CD4-positive, alpha-beta T cell treated with Interferon gamma for 1 hour (primary cell): ENCODE measurements at regions not wholly inside any gene's neighbourhood (a gene's known extent, or its start where the extent isn't known, plus 50 kb on each side); places are given as distances from the start of the nearest gene placed in this dataset.

ENCODE experiments used
- DNase-seq: peaks from one replicate; pipeline ENCODE4 v3.0.0-alpha.2; 2020

DNA sequence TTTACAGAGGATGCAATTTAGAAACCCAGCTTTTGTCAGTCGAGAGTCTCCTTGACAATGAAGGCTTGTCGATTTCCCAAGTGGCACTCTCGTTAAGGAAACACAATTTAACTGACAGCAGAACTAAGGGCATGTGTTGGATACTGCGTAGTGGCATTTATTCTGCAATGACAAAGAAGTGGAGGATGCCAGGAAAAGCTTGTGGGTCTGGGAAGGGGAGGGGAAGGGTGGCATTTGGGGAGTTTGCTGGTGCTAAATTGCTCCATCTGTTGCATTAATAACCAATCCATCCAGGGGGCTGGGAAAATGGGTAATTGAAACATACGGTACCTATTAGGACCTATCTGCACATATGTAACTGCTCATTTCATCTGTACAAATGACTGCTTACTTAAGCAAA, 190.6 kb downstream of the NSG2 start:
- DNase-seq = no peak

DNA sequence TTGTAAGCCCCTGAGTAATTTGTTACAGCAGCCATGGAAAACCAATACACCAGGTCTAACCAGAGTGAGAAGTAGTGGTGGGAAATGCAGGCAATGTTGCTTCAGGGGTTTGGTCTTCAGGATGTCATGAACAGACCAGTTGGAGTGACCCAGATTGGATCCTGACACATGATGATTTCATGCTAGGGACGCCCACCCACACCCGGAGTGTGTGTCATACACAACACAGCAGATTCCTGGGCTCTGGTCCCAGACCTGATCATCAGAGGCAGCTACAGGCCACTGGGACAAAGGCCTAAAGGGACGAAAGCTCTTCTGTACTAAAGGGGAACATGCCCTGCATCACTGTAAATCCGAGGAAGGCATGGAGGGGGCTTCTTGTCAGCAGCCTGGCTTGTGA, 194.2 kb downstream of the NSG2 start:
- DNase-seq = no peak

DNA sequence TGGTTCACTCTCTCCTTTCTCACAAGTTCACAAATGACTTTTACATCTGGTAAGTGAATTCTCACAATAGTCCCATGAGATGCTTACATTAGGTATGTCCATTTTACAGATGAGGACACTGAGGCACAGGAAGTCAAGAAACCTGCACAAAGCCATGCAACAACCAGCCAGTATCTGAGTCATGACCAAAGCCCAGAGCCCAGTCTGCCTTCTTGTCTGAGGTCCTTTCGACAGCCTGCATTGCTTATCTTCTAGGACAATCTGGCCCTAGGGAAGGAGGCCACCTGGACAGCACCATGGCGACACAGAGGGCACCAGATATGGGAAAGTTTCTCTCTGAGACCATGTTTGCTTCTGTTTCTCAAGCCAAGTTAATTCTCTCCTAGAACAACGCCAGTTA, 197.1 kb downstream of the NSG2 start:
- DNase-seq = no peak

DNA sequence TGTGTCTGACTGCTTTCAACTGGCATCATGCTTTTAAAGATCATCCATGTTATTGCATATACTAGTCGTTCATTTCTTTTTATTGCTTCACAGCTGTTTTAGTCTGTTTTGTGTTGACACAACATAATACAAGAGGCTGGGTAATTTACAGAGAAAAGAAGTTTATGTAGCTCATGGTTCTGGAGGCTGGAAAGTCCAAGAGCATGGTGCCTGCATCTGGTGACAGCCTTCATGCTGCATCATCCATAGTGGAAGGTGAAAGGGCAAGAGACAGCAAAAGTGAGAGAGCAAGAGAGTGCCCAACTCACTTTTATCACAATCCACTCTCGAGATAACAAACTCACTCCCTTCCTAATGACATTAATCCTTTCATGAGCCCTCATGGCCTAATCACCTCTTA, 198.4 kb downstream of the NSG2 start:
- DNase-seq = no peak

DNA sequence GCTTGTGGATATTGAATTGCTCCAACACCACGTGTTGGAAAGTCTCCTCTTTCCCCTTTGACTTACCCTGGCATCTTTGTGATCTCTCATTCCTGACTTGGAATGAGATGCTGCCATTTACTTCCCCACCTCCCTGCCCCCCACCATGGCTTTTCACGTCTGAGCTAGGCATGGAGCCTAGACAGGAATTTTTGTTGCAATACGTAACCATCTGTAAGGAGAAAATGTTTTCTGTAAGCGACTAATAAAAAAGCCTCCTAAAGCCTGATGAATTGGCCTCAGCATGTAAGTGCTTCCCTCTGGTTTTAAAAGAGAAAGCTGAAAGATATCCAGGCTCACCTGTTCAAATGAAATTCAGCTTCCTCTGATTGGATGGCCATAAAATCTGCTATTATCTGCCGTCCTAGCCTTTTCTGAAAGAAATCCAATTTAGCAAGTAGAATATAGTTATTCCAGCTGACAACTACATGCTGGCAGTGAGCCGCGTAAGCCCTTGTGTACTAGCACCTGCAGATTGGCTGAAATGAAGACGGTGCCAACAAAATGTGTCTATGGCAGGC, 200.1 kb downstream of the NSG2 start:
- DNase-seq = no peak

DNA sequence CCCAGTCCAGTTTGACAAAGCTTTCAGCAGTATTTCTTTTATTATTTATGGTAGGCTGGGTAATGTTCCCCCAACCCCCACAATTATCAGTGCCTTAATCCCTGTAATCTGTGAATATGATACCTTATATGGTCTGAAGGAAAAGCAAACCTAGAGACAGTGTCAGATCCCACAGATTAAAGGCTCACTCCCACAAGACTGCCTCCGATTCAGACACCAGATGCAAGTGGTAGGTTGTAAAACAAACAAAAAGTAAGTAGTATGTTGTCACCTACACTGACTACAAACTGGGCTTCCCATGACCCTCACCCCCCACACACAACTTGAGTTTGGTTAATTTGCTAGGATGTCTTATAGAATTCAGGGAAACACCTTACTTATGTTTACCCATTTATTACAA, 201.2 kb downstream of the NSG2 start:
- DNase-seq = no peak

DNA sequence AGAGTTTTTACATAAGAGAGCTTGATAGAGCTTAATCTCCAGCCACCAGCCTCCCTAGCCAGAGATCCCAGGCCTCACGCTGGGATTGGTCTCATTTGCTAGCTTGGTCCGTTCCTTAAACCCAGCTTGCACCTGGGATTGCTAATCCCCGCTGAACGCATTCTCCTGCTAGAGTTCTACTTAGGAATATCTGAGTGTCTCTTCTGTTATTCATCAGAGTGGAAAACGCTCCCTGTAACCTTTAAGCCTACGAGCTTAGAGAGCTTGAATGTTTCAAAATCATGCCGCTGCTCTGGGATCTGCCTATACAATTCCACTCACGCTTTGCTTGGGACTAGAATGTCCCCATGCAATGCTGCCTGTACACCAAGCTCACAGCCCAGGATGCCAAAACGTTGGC, 201.8 kb downstream of the NSG2 start:
- DNase-seq = no peak

DNA sequence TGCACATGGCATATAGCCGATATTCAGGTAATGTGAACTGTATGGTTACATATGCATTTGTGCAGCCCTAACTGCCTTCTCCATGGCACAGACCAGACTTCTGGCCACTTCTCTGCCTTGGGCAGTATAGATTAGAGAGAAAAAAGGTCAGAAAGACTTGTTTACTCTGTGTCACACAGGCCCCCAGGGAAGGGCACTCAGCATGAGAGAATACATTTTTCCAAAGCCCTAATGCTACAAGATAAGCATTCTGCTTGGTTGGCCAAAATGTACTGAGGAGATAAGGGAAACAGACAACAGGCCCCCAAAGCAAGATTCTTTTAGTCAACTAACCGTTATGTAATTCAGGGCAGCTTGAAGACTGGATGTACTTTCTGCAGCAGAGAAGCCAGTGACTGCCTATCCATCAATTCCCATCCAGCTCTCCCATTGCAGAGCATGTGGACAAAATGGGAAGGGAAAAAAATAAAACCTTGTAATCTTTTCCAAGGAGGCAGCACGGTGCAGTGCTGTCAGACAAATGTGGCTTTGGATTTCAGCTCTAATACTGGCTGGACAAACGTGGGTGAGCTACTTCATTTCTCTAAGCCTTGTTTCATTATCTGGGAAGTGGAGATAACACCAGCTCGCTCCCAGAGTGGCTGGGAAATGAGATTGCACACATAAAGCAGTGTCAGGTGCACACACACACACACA, 205.9 kb downstream of the NSG2 start:
- no peak for DNase-seq

DNA sequence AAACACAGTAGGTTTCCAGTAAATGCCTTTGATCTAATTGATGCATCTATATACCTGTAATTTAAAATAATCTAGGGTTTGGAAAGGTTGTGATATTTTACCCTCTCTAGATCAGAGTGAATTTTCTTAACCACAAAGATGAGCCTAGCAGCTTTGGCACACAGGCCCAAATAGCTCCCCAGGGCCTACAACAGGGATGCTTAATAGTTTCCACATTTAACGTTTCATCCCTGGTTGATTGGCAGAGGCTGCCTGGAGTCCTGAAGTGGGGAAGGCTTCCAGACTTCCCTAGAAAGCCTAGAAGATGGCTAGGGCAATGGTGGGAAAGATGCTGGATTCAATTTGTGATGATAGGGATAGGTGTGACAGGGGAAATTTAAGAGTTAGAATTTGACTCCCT, 206.6 kb downstream of the NSG2 start:
- no peak for DNase-seq

DNA sequence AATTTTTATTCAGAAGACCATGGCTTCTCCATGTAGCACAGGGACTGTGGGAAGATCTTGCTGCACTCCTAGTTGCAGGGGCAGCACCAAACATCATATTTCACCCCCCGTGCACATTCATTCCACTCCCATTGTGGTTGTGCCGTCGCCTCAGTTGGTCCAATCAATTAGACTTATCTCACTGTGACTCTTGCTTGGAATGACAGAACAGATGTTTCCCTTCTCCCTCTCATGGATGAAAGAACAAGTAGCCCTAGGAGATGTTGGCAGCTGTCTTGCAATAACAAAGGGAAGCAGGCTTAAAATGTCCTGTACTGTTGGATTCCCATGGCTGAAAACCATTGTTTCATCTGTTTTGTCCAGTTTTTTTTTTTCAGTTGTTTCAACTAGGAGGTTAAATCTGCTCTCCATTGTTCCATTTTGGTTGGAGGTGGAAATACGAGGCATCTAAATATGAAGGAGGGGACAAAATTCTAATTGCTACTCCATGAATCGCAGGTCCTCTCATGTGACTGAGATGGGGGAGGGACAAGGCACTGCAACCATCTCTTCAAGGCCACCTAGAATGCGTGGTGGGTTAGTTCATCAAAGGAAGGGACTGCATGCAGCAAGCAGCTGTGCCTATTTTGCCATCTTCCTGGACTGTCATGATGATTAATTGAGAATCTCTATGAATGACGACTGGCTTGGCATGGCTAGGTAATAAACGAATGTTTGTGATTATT, 214.4 kb downstream of the NSG2 start:
- no peak for DNase-seq

DNA sequence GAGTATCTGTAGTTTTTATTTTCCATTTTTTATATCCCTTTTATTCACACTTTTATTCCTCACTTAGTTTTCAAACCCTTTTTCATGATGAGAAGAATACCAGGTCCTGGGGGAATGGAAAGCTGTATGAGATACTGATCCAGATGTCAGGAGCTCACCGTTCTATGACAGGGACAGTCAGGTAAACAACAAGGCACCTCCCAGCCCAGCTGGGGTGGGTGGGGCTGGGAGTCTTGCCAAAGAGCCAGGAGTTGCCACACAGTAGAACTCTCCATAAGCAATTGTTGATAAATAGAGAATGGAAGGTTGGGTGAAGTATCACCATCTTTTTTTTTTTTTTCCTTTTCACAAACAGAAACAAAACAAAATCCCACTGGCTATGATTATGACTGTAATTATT, 225.8 kb downstream of the NSG2 start:
- no peak for DNase-seq

DNA sequence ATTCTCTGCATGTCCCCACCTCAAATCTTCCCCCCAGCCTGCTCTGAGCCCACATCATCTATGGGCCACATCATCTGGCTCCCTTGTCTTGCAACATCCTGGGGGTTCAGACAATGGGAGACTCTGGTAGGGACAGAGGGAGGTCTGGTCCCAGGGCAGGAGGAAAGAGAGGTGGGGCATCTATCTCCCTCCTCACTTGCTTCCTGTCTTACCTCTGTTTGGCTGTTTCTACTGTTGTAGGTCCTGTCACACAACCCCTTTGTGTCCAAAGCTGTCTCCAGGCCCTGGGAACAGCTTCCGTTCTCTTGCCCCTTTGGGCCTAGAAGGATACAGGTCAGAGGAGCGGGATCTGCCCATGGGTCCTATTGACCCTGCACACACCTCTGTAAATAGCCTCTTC, 227.2 kb downstream of the NSG2 start:
- DNase-seq = no peak

DNA sequence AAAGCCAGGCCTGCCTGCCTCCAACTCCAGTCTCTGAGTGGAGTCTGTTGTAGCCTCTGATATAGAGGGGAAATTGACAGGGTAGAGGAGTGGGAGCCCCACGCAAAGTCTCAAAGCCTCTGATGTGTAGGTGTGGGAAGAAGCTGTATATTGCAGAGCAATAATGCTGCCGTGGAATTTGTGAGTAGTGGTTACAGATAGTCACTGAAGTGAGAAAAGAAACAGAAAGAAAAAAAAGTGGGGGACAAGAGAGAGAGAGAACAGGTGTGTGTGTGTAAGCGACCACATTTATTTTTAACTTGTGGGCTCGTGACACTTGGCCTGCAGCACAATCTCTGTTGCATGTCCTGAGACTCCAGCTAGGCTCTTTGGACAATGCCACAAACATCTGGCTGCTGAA, 227.8 kb downstream of the NSG2 start:
- no peak for DNase-seq

DNA sequence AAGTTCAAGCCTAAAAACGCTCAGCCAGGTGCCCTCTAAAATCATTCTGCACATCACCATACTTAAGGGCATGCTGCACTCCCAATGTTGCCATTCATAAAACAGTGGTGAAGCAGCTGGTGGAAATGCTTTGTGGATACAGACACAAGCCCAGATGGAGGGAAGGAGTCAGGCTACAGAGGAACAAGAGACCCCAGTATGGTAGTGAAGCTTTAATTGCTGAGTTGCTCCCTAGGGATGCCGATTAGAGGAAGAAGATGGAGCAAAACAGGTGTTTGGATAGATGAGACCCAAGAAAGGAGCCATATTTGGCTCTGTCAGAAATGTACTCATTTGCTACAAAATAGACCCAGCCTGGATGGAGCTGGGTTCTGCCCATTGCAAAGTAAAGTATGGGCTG, 230.5 kb downstream of the NSG2 start:
- no peak for DNase-seq

DNA sequence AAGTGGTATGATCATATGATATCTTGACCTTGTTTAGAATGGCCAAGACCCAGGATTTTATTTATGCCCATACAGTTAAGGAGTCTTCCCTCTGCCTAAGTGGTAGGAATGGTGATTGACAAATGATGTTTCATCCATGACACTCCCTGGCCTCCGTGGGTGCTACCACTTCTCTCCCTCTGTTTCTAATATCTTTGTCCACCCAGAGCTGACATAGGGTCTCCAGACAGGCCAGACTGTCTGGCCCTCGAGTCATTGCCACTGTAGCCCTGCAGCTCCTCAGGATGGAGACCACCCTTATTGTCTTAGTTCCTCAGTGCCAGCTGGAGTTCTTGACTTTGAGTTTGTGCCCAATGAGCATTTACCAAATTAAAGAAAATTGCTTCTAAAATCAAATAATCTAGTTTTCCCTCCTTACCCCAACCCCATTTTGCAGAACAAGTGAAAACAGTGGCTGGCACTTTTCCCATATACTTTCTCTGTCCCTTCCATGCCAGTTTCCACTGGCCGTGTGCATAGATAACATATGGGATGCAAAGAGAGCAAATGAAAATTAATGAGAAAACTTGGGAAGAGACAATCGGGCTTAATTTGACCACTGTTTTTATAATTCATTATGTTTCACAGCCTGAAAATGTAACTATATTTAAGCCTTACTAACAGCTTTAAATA, 235.7 kb downstream of the NSG2 start:
- DNase-seq = no peak

DNA sequence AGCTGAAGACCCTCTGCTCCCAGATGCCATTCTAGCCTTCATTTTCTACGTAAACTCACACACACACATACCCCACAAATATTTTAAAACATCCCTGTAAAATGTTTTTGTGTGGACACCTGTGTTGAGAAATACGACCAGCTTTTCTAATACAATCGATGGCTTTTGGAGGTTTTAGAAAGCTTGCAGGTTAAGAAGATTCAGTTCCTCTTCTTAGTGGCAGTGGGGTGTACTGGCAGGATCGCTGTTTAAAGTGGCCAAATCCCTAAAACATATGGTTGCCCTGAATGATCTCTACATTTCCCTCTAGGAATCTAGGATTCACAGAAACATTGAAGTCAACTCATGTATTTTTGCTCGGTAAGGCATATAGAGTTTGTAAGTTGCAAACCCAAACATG, 236.3 kb downstream of the NSG2 start:
- no peak for DNase-seq

DNA sequence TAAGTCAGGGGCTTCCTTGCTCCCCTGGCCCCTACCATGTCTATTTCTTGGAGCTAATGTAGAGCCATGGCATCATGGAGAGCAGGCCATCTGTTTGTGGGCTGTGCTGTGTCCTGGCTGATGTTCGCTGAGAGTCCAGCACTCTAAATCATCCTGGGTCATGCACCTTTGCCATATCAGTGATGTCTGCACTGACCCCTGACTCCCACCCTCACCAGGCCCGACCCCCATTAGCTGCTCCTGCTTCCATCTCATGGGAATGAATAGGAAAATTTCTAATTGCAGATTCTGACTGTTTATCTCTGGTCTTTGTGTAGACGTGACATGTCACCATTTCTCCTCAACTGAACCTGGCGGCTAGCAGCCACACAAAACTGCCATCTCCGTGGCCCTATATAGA, 236.9 kb downstream of the NSG2 start:
- DNase-seq = no peak

DNA sequence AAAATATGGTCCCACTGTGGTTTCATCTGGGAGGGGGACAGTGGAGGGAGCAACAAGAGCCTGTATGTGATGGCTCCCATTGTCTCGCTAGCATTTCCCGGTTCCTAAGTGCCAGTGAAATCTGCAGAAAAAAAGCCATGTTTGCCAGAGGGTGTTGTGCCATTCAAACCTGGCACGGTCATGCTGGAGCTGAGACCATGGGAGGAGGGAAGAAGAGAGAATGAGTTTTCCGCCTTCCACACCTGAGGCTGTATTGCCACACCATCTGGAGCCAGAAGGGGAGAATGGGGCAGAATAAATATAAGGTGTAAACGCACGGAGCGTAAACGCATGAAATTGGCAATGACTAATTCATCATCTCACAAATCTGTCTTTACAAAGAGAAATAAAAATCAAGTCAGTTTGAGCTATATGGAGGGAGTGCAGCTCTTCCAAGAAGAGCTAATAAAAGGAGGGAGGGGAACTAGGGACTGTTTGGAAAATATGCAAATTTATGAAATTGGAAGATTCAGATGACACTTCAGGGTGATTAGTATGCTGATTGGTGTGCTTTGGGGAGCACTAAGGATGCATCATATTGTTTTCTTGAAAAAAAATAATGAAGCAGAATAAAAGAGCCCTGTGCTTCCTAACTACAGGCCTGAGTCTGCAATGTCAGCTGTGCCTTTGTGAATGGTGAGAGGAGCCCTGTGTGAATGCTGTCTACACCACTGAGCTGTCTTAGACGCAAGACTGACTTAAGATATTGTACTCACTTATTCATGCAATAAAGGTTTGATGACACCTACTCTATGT, 237.9 kb downstream of the NSG2 start:
- DNase-seq = no peak

DNA sequence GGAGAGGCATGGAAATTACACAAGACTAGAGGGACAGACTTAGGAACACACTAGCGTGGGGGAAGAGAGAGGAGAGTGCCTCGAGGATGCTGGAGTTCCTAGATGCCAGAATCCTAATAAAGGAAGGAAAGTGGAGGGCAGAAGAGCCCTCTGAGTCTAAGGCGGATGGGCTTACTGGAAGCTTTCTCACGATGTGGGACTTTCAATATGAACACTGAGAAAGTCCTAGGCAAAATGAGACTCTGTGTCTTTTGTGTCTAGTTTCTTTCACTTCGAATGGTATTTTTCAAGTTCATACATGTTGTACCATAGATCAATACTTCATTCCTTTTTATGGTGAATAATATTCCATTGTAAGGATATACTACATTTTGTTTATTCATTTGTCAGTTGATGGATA, 239.4 kb downstream of the NSG2 start:
- DNase-seq = no peak

DNA sequence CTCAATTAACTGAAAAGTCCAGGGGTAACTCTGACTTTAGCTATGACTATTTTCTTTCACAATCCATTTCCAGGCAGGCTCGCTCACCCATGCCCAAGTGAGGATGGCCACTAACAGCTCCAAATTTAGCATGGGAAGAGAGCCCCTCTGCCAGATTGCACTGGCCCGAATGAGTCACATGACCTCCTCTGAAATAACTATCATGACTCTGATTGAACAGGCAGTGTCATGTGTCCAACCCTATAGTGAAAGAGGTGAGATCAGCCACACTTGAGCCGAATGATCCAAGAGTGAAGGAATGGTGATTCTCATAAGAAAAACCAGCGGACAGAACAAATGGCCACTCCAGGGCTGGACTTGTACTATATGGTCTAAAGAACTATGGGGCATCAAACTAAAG, 242.3 kb downstream of the NSG2 start:
- no peak for DNase-seq

DNA sequence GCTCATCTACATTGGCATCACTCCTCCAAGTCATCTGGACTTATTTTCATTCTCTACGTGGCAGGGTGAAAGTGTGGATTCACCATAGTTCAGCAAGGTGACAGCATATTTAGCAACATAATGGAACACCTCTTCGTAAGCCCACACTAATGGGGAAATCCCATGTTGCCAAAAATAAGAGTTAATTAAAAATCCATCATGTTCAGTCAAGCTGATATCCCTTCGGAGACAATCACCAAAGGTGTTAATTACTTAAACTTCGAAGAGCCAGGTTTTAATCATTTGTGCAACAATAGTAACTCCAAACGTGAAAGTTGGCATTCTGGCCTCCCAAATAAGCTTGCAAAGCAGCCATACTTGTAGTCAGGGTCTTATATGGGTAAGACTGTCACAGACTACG, 242.9 kb downstream of the NSG2 start:
- DNase-seq = no peak

DNA sequence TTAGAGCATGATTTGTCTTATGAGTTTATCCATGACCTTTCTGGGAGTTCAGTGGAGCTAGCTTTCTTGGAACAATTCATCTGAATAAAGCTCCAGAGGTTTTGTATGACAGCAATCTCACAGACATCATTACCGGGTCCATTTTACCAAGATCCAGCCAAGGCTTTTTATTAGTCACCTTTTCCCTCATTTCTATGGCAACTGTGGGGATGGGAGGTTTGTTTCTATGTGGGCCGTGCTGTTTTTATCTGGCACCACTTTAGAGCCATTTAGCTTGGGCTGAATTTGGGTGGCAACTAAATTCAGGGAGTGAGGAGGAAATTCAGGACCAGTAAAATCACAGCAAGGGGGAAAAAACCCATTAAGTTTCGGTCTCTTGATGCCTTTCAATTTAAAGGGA, 245.7 kb downstream of the NSG2 start:
- no peak for DNase-seq

DNA sequence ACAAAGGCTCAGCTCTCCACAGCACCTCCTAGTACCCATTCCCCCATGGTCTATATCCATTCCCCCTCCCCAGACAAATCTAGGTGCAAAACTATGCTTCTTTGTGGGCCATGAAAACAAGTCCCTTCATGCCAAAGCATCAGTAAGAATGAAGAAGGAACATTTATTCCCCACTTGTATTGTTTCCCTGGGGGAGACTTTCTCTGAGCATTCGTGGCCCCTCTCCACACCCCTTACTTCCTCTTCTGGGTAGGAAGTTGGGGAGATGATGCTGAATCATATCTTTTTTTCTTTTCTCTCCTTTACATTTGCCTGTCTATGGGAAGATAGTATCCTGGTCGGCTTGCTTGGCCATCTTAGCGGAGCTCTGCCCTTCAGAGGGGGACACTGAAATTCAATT, 246.8 kb downstream of the NSG2 start:
- DNase-seq = no peak
